Fibroblast of mammary gland (primary cell): ENCODE measurements at regions not wholly inside any gene's neighbourhood (a gene's known extent, or its start where the extent isn't known, plus 50 kb on each side); places are given as distances from the start of the nearest gene placed in this dataset.
"Not testable (repeated sequence)": the region's sequence is repeated elsewhere in the genome, so short reads cannot be mapped to it uniquely, and the experiment has no call there.

Experiments
- DNase-seq: peaks from one replicate; pipeline ENCODE4 v3.0.0-alpha.2; 2010; ENCODE audit warnings: low read depth
- H3K4me3 ChIP-seq: 2 replicates; pipeline ENCODE4 v1.5.1; 2011; ENCODE audit warnings: low read depth, mild to moderate bottlenecking, low read length, moderate library complexity; ENCODE audit not compliant: control insufficient read depth
- CTCF ChIP-seq: conservative IDR thresholded peaks from 2 replicates; pipeline ENCODE4 v1.5.1; 2011; ENCODE audit warnings: low read depth, low read length, inconsistent platforms; ENCODE audit not compliant: control insufficient read depth, insufficient read depth

GRCh38 chr14:105581551-105582341 is 55.4 kb downstream of the TMEM121 start:
- DNase-seq = no peak

GRCh38 chr14:105582639-105583038 is 56.3 kb downstream of the TMEM121 start:
- no peak overlapping the region for H3K4me3 ChIP-seq
- no peak for TF ChIP-seq CTCF
- no peak for DNase-seq

More at GRCh38 chr14:105581551-105582341, 55.4 kb downstream of the TMEM121 start:
- H3K4me3 ChIP-seq = no peak overlapping the region
- no peak for TF ChIP-seq CTCF

- H3K4me3 ChIP-seq, DNase-seq: not testable (repeated sequence)
Measured at GRCh38 chr14:105583914-105584313, 57.5 kb downstream of the TMEM121 start.

GRCh38 chr14:105585290-105585689 is 58.9 kb downstream of the TMEM121 start:
- H3K4me3 ChIP-seq, DNase-seq: not testable (repeated sequence)

GRCh38 chr14:105585722-105586121 is 59.3 kb downstream of the TMEM121 start:
- DNase-seq, H3K4me3 ChIP-seq: not testable (repeated sequence)

DNA sequence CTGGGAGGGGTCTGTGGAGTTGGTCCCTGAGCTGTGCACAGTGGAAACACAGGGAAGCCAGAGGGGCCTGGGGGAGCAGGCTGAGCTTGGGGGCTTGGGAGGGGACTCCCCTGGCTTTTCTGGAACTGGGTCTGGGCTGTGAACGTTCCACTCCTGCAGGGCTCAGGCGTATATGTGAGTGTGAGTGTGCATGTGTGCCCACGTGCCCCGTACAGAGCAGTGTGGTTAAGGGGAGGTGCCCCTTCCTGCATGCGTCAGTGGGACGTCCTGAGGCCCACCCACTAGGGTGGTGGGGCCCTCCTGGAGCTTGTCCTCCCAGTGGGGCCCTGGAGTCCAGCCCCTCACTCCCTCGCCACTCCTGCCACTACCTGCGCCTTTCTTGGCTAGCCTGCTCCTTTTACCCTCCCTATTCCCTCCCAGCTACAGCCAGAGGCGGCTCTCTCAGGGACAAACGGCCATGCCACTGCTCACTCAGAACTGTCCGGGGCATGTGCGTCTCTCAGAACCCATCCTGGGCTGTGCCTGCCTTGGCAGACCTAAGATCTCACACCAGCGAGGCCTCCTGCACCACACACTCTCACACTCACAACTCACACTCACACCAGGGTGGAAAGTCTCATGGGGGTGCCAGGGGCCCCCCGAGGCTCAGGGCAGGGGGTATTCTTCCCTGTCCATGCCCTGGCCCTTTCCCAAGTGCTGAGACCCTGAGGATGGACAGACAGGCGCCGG is 59.9 kb downstream of the TMEM121 start:
- not testable (repeated sequence) for DNase-seq, H3K4me3 ChIP-seq

- H3K4me3 ChIP-seq, DNase-seq: not testable (repeated sequence)
Measured at GRCh38 chr14:105587034-105587433, 60.7 kb downstream of the TMEM121 start.

- DNase-seq, H3K4me3 ChIP-seq: not testable (repeated sequence)
Measured at GRCh38 chr14:105587482-105588235, 61.3 kb downstream of the TMEM121 start.

GRCh38 chr14:105588236-105588860 is 62.0 kb downstream of the TMEM121 start:
- H3K4me3 ChIP-seq = no peak overlapping the region
- no peak for DNase-seq
- TF ChIP-seq CTCF = no peak
